HCEC 1CT (cell line): ENCODE measurements at regions not wholly inside any gene's neighbourhood (a gene's known extent, or its start where the extent isn't known, plus 50 kb on each side); places are given as distances from the start of the nearest gene placed in this dataset.
"Not testable (repeated sequence)": the region's sequence is repeated elsewhere in the genome, so short reads cannot be mapped to it uniquely, and the experiment has no call there.

ENCODE experiments used
- DNase-seq: peaks from one replicate; pipeline ENCODE4 v3.0.0-alpha.2; 2017

DNA sequence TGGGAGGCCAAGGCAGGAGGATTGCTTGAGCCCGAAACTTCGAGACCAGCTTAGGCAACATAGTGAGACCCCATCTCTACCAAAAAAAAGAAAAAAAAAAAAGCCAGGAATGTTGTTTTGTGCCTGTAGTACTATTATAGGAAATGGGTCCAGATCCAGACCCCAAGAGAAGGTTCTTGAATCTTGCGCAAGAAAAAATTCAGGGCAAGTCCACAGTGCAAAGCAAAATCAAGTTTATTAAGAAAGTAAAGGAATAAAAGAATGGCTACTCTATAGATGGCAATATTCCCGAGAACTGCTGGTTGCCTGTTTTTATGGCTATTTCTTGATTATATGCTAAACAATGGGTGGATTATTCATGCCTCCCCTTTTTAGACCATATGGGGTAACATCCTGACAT lies 51.2 kb upstream of the RDX start:
- no peak for DNase-seq

DNA sequence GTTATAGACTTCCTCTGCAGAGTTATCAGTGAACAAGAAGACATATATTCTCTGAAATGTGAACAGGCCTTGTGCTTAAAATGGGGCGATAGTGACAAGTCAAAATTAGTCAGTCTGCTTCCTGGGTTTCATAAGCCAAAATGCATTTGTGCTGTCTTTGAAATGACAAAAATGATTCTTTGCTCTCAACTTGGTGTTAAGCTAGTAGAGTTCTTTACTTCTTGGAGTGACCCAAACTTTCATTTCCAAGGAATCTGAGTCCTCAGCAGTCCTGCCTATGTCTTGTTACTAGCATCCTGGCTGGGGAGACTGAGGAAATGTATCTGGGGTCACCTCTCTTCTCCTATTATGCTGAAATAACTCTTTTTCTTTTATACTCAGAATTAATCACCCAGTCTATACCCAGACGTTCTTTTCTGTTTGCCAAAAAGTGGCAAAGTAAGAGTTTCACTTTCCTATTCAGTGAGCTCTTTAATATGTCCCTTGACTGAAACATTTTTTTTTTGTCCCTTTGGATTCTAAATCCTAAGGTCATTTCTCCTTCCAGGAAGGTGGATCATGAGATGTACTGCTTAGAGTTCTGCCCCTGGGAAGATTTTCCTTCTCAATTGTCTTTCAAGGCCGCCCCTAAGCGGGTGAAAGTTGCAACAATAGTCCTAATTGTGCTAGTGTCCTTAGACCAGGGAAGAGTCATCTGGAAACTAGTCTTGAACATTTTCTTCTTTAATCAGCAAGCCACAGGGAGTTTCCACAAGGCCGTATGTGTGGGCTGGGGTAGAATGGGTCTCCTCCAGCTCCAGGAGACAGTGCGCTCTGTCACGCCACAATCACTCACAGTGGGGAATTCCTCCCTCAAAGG lies 53.0 kb upstream of the RDX start:
- no peak for DNase-seq

GRCh38 chr11:110349997-110350383 lies 53.6 kb upstream of the RDX start:
- DNase-seq = not testable (repeated sequence)

DNA sequence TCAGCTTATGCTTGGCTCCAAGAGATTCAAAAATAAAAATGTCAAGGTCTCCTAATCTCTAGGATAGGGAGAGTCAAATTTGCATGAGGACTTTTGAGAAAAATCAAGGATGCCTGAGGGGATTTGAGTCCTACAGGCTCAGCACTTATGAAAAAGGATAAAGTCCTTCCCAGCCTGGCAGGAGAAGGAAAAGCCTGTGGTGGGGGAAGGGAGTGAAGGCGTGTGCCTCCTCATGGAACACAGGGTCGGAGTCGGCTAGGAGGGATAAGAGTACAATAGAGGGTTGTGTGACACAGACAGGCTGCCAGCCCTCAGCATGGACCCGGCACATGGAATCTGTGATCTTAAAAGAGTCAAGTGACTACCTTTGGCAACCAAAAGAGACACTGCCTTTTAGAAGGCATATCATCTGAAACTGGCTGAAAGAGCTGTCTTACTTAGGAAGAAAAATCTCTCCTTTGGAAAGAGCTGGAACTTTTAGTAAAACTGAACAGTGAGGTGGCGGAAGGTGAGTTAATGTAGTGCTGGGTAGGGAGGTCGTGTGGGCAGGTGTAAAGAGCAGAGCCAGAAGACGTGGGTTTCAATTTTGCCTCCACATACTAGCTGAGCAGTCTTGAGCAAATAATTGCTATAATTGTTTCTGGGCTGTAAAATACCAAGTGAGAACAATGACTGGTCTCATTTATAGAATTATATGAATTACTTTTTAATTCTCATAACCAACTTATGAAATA lies 58.8 kb upstream of the RDX start:
- DNase-seq = no peak

GRCh38 chr11:110356762-110357671 lies 60.6 kb upstream of the RDX start:
- DNase-seq = peak; percentile 18

GRCh38 chr11:110358336-110358735 lies 61.9 kb upstream of the RDX start:
- no peak for DNase-seq

GRCh38 chr11:110360781-110361408 lies 64.5 kb upstream of the RDX start:
- not testable (repeated sequence) for DNase-seq

GRCh38 chr11:110362971-110363509 lies 66.6 kb upstream of the RDX start:
- DNase-seq = no peak

GRCh38 chr11:110366291-110366690 lies 63.5 kb upstream of the FDX1 start:
- no peak for DNase-seq

DNA sequence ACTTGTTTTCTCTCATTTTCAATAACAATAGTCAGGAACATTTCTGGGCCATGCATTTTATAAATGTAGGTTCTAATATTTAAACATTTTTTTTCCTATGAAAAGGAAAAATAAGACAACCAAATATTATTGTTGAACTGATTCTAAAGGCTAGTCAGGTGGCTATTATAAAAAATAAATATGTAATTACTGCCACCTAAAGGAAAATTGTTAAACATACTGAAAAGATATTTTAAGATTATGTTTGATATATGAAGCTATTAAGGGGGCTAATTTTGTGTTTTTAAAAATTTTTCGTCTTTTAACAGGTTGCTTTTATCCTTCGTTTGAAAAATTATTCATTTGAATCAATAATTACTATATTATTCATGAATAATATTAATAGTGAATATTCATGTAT lies 62.2 kb upstream of the FDX1 start:
- DNase-seq = peak; percentile 27

DNA sequence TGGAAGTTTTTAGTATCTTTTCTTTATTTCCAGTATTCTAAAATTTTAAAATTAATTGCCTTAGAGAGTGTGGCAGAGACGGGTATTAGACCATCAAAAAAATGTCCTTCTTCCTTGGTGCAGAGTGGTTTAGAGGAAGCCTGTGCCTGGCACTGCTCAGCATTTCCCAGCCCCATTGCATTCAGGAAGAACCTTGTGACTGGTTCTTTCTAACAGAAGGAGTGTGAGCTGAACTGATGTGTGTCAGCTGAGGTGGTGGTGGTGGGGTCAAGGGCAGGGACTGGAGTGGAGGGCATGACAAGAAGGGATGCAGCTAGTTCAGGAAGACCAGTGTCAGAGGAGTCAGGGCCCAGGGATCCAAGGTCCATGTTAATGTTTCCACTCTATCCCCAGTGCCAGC lies 58.7 kb upstream of the FDX1 start:
- DNase-seq = no peak

DNA sequence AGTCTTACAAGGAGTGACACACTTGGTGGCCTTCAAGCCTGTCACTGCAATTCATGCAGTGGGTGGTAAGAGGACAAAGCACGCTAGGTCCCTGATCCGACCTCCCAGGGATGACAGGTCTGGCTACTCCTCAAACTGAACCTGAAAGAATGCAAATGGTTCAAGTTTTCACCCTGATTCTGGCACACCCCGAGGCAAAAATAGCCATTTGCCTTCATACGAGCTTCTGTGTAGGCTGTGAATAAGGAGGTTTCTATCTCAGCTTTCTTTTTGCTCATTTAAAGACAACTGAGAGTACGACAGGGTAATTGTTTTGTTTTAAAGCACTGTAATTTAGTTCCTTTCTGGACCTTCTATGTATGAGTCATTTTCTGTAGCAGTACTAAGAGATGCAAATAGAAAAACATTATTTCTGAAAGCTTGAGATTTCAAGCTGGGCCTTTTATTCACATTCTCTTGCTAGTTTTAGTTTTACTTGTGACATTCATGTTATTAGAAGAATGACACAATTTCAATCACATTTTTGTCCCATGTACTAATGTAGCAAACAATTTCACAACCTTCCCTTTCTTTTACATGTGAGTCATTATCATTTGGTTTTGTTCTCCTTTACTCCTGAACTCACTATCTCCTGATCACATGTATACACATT lies 56.6 kb upstream of the FDX1 start:
- peak; percentile 76 for DNase-seq

DNA sequence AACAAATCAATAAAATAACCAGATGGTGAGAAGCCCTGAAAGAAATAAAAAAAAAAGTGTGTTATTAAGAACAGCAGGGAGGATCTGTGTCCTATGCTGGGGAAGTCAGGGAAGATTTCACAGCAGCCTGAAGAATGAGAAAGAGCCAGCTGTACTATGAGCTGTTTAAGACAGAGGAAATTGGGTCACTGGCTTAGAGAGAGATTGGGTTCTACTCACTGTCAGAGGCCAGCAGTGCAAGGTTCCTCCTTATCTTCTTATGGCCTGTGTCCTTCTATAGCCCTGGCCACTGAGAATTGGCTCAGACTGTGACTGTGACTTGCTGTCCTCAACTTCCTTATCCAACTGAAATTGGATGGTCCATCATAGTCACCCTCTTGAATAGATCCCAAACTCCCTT lies 54.8 kb upstream of the FDX1 start:
- DNase-seq = peak; percentile 4

DNA sequence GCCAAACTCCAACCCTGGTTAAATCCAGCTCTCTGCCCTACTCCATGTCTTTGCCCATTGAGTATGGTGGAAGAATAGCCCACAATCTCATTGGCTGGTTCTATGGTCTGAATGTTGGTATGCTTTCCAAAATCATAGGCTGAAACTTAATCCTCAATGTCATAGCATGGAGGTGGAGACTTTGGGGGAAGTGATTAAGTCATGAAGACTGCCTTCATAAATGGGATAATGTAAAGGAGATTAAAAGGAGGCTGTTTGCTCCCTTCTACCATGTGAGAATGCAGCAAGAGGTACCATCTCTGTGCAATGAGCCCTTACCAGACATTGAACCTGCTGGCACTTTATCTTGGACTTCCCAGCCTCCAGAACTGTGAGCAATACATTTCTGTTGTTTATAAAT lies 54.4 kb upstream of the FDX1 start:
- DNase-seq = no peak

- DNase-seq = no peak
These were observed 53.7 kb upstream of the FDX1 start for GRCh38 chr11:110376021-110376420.

- DNase-seq = peak; percentile 86
These were observed 52.9 kb upstream of the FDX1 start for GRCh38 chr11:110376711-110377324.

DNA sequence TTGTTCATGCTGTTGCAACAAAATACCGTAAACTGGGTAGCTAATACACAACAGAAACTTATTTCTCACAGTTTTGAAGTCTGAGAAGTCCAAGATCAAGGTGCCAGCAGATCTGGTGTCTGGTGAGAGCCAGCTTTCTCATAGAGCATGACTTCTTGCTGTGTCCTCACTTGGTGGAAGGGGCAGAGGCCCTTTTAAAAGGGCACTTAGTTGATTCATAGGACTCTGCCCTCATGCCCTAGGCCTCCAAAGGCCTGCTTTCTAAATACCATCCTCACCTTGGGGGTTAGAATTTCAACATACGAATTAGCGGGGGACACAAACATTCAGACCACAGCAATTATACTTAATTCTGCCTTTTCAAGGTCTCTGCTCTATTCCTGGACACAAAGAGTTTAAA lies 52.3 kb upstream of the FDX1 start:
- no peak for DNase-seq

DNA sequence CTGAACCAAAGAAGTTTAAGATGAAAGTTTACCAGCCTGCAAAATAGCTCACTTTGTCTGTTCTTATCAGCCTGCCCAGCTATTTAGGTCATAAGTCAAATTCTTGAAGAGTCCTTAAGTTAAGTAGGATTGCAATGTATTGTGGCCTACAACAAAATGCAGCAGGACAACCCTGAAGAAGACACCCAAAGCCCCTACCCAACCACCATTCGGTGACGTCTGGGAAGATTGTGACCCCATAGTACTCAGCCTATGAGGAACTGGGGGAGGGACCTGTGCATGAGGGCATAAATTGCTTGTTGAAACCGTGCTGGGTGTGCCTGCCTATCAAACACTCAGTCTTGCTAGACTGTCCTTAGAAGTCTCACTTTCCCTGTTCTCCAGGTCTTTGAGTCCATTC lies 50.5 kb upstream of the FDX1 start:
- DNase-seq = no peak

GRCh38 chr11:110379936-110380335 lies 49.8 kb upstream of the FDX1 start:
- no peak for DNase-seq
